ENCODE measurements at regions not wholly inside any gene's neighbourhood (a gene's known extent, or its start where the extent isn't known, plus 50 kb on each side); places are given as distances from the start of the nearest gene placed in this dataset.

- no peak for TF ChIP-seq CTCF (IDR thresholded peaks at IDR 0.05)
- no peak for TF ChIP-seq EZH2 (IDR thresholded peaks at IDR 0.05; ENCODE audit: borderline replicate concordance, insufficient read depth, low read depth, low read length, poor library complexity, severe bottlenecking)
Measured at GRCh38 chr11:96961931-96962330, 572.1 kb downstream of the JRKL start.
